HG02885 (cell line): ENCODE measurements at regions not wholly inside any gene's neighbourhood (a gene's known extent, or its start where the extent isn't known, plus 50 kb on each side); places are given as distances from the start of the nearest gene placed in this dataset.

ENCODE experiments used
- ATAC-seq: cut with Tn5 transposase; IDR thresholded peaks from one replicate; pipeline ENCODE4 v1.9.1; 2021; ENCODE audit warnings: mild to moderate bottlenecking; ENCODE audit not compliant: unreplicated experiment, poor library complexity

GRCh38 chr16:85428899-85429775 lies 184.0 kb upstream of the GSE1 start:
- ATAC-seq, result no peak

- ATAC-seq, result no peak
Measured at GRCh38 chr16:85429776-85430522, 183.2 kb upstream of the GSE1 start.

- no peak for ATAC-seq
Measured at GRCh38 chr16:85430523-85431421, 182.3 kb upstream of the GSE1 start.

GRCh38 chr16:85431431-85432124 lies 181.5 kb upstream of the GSE1 start:
- no peak for ATAC-seq

GRCh38 chr16:85432606-85433005 lies 180.5 kb upstream of the GSE1 start:
- no peak for ATAC-seq

GRCh38 chr16:85433477-85433876 lies 179.6 kb upstream of the GSE1 start:
- ATAC-seq, result no peak

GRCh38 chr16:85435286-85435685 lies 177.8 kb upstream of the GSE1 start:
- ATAC-seq, result no peak

GRCh38 chr16:85435700-85436099 lies 177.4 kb upstream of the GSE1 start:
- ATAC-seq, result no peak

GRCh38 chr16:85436207-85436606 lies 176.9 kb upstream of the GSE1 start:
- no peak for ATAC-seq

GRCh38 chr16:85436636-85437165 lies 176.4 kb upstream of the GSE1 start:
- no peak for ATAC-seq

GRCh38 chr16:85437166-85438052 lies 175.7 kb upstream of the GSE1 start:
- no peak for ATAC-seq

- ATAC-seq, result no peak
Measured at GRCh38 chr16:85438981-85439685, 174.0 kb upstream of the GSE1 start.

- no peak for ATAC-seq
Measured at GRCh38 chr16:85440744-85441143, 172.4 kb upstream of the GSE1 start.

- ATAC-seq, result no peak
Measured at GRCh38 chr16:85441189-85441889, 171.8 kb upstream of the GSE1 start.

GRCh38 chr16:85441890-85442670 lies 171.0 kb upstream of the GSE1 start:
- no peak for ATAC-seq

GRCh38 chr16:85443116-85443515 lies 170.0 kb upstream of the GSE1 start:
- no peak for ATAC-seq

GRCh38 chr16:85443531-85443930 lies 169.6 kb upstream of the GSE1 start:
- no peak for ATAC-seq
